GM19372 (cell line): ENCODE measurements at regions not wholly inside any gene's neighbourhood (a gene's known extent, or its start where the extent isn't known, plus 50 kb on each side); places are given as distances from the start of the nearest gene placed in this dataset.
"Not testable (repeated sequence)": the region's sequence is repeated elsewhere in the genome, so short reads cannot be mapped to it uniquely, and the experiment has no call there.

Experiments used
- ATAC-seq: cut with Tn5 transposase; IDR thresholded peaks from one replicate; pipeline ENCODE4 v1.9.1; 2021; ENCODE audit warnings: mild to moderate bottlenecking, low read depth, moderate library complexity; ENCODE audit not compliant: unreplicated experiment

- ATAC-seq, result no peak
Measured at GRCh38 chr6:121592261-121592935, 157.0 kb downstream of the GJA1 start.

DNA sequence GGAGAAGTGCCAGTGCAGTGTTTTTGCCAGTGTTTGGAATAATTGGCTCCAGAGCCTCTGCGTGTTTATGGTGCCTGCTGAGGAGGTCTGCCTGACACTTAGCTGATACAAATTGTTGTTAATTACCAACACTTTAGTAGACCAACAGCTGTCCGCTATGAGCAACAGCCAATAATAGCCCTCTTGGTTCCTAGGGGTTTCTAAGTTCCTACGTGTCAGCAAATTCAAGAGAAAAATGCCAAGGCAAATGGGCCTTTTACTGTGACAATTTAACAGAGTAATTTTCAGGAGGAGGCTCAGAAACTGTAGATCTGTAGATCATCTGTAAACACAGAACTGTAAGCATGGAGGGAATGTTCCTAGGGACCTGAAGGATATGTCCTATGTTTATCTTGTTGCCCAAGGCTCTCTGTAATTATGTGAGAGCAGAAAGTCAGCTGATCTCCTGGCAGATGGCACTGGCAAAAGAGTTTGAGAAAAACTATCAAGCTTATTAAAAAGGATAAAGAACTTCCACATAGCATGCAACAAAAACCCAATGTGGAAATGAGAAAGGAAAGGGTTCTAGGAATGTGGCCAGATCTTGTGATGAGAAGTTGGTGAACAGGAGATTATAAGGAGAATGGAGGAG, 157.7 kb downstream of the GJA1 start:
- ATAC-seq, result no peak

DNA sequence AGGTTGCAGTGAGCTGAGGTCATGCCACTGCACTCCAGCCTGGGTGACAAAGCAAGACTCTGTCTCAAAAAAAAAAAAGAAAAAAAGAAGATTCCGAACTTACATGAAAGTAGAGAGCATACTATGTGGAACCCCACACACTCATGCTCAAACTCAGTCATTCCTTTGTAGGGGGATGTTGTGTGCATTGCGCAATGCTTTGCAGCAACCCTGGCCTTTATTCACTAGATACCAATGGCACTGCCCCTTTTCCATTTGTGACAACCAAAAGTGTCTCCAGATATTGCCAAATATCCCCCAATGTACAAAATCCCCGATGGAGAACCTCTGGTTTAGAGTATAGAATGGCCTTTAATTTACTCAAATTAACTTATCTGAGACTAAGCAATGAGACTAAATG, 158.6 kb downstream of the GJA1 start:
- no peak for ATAC-seq

DNA sequence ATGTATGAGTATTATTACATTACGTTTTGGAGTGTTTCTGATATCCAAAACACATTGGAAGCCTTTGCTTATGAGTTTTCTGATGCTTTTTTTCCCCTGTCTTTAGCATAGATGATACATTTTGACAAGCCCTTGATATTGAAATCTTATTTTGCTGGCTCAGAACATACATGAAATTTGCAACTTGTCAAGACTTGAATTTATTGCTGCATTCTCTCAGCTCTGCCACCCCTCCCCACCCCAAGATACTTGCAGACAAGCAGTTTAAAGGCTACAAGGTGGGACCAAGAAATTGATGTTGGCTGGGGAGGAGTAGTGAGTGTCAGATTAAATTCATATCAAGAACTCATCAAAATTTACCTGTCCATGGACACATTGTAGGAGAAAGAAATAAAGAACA, 160.2 kb downstream of the GJA1 start:
- no peak for ATAC-seq

DNA sequence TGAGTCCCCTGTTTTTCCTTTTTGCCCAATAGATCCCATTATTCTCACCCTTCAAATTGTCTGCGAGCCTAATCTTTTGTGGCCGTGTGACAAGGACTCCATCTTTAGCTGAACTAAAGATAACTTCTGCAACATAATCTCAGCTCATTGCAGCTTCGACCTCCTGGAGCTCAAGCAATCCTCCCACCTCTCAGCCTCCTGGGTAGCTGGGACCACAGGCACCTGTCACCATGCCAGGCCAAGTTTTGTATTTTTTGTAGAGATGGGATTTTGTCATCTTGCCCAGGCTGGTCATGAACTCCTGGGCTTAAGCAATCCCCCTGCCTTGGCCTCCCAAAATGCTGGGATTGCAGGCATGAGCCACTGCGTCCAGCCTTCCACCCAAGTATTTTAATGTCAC, 161.0 kb downstream of the GJA1 start:
- no peak for ATAC-seq

DNA sequence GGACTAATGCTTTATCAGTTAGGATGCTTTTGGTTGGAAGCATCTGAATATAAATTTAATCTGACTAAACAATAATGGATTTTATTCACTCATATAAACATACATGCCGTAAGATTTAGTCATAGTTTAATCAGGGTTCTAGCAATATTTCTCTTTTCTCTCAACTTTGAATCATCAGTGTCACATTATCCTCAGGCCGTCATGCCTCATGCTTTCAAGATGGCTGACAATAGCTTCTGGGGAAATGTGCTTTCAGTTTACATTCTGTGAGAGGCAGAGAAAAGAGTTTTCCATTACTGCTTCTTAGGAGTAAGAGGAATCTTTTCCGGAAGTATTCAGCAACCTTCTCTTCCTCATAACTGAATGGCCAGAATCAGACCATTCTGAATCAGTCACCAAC, 162.2 kb downstream of the GJA1 start:
- ATAC-seq, result no peak

DNA sequence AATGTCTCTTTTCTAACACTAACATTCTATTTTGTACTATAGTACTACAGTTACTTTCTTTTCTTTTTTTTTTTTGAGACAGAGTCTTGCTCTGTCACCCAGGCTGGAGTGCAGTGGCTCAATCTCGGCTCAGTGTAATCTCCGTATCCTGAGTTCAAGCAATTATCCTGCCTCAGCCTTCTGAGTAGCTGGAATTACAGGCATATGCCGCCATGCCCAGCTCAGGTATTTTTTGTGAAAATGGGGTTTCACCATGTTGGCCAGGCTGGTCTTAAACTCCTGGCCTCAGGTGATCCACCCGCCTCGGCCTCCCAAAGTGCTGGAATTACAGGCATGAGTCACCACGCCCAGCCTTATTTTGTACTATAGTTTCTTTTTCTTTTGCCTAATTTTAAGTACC, 163.9 kb downstream of the GJA1 start:
- ATAC-seq, result not testable (repeated sequence)

- no peak for ATAC-seq
Measured at GRCh38 chr6:121600389-121601168, 165.1 kb downstream of the GJA1 start.

GRCh38 chr6:121603486-121603885, 168.0 kb downstream of the GJA1 start:
- ATAC-seq, result no peak

- ATAC-seq, result no peak
Measured at GRCh38 chr6:121607721-121608120, 172.3 kb downstream of the GJA1 start.

GRCh38 chr6:121608270-121608669, 172.8 kb downstream of the GJA1 start:
- no peak for ATAC-seq

- no peak for ATAC-seq
Measured at GRCh38 chr6:121609281-121609680, 173.8 kb downstream of the GJA1 start.

DNA sequence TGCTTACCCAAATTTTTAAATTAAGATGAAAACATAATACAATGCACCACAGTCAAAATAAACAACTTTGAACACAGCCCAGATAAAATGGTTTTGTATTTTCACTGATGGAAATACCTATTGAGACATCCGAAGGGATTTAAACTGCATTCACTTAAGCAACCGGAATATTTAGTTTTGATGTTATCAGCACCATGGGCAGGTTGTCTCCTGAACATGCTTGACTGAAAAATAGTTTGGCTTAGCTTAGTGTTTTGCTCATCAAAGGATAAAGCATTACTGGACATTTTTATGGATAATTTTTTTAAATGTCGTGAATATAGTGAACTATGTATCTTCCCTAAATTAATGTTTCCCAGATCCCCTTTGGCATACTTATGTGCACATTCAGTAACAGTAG, 177.5 kb downstream of the GJA1 start:
- ATAC-seq, result no peak

DNA sequence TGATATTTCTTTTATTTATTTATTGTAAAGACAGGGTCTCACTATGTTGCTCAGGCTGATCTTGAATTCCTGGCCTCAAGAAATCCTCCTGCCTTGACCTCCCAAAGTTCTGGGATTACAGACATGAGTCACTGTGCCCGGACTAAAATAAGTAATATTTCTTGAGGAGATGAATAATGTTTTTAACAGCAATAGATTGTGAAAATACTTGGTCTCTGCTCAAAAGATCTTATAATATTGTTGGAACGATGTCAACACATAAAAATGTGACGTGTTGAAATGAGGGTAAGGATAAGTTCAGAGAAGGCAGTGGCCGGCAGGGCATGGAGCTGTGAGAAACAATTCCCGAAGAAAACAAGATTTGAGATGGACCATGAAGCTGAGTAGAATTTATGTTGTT, 178.7 kb downstream of the GJA1 start:
- no peak for ATAC-seq

DNA sequence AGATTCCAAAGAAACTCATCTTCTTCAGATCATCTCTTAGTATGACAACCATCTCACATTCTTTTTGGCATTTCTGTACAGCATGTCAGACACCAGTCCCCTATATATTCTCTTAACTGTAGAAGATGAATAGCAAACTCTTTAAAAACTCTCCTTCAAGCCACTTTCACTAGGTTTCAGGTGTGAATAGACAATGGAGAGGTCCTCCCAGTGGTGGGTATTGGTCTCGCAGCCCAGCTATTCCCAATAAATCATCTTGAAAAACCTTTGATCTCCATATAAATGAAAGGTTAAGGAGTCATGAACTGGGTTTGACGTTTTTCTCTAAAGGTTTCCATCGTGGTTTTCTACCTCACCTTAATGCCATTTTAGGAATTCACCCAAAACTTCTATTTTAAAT, 180.0 kb downstream of the GJA1 start:
- ATAC-seq, result no peak

- ATAC-seq, result no peak
Measured at GRCh38 chr6:121616406-121616805, 181.0 kb downstream of the GJA1 start.

- no peak for ATAC-seq
Measured at GRCh38 chr6:121617388-121617787, 181.9 kb downstream of the GJA1 start.

DNA sequence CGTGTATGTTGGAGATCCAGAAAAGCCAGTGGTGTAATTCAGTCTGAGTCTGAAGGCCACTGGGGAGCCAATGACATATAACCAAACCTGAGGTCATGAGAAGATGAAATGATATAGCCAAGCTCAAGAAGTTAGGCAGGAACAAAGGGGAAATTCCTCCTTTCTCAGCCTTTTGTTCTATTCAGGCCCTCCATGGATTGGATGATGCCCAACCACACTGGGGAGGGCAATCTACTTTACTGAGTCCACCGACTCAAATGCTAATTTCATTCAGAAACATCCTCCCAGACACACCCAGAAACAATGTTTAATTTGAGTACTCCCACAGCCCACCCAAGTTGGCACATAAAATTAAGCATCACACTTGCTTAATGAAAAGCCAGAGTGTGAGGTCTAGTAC, 183.6 kb downstream of the GJA1 start:
- no peak for ATAC-seq

DNA sequence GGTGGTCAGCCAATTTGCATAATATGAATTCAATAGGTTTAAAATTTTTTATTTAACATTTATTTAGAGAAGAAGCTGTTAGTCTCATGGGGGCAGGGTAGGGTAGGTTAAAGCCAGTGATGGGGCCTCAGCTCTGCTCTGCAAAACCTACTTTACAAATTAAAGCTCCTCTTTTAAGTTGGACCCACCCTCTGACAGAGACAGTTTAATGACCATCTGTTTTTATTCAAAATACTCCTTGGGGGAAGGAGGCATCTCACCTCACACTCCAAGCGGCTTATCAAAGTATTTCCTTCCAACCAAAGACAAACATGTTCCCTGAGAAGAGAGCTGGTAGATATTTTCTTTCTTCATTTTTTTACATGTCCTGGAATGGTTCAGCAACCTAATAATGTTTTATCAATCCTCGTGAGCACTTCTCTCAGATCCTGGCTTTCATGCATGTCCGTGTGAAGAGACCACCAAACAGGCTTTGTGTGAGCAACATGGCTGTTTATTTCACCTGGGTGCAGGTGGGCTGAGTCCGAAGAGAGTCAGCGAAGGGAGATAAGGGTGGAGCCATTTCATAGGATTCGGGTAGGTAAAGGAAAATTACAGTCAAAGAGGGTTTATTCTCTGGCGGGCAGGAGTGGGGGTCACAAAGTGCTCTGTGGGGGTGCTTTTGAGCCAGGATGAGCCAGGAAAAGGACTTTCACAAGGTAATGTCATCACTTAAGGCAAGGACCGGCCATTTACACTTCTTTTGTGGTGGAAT, 184.7 kb downstream of the GJA1 start:
- no peak for ATAC-seq

DNA sequence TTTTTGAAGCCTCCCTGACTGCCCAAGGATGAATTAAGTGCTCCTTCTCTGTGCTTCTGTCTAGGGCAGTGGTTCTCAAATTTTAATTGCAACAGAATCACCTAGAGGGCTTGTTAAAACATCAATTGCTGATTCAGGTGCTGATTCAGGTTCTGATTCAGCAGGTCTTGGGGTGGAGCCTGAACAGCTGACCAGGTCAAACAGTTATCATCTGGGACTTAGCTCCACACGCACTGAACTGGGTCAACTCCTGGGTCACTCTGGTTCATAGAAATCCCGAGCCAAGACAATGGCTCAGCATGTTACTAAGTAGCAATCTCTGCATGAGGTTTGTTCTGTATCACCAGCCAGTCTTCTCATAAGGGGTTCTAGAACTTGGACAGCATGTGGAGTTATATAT, 192.3 kb downstream of the GJA1 start:
- no peak for ATAC-seq

- no peak for ATAC-seq
Measured at GRCh38 chr6:121630716-121631115, 195.3 kb downstream of the GJA1 start.
